ENCODE measurements at regions not wholly inside any gene's neighbourhood (a gene's known extent, or its start where the extent isn't known, plus 50 kb on each side); places are given as distances from the start of the nearest gene placed in this dataset.
A peak's percentile ranks its signal among the peaks of the same experiment; 100 is the strongest.

GRCh38 chr10:81034383-81034782, 496.7 kb downstream of the SH2D4B start:
- TF ChIP-seq CTCF (IDR thresholded peaks at IDR 0.05; ENCODE audit: insufficient read depth, low read depth, low read length), result no peak
- no peak overlapping the region for H3K4me3 ChIP-seq (ENCODE audit: low read depth, low read length)
- peak; percentile 16 for DNase-seq (ENCODE audit: low read depth)

GRCh38 chr10:81036257-81036656, 498.6 kb downstream of the SH2D4B start:
- H3K4me3 ChIP-seq (ENCODE audit: low read depth, low read length), result no peak overlapping the region

GRCh38 chr10:81040031-81040430, 502.3 kb downstream of the SH2D4B start:
- TF ChIP-seq CTCF (IDR thresholded peaks at IDR 0.05; ENCODE audit: insufficient read depth, low read depth, low read length), result no peak
- no peak for DNase-seq (ENCODE audit: low read depth)
- no peak overlapping the region for H3K4me3 ChIP-seq (ENCODE audit: low read depth, low read length)

More at GRCh38 chr10:81036257-81036656, 498.6 kb downstream of the SH2D4B start:
- DNase-seq (ENCODE audit: low read depth), result no peak
- TF ChIP-seq CTCF (IDR thresholded peaks at IDR 0.05; ENCODE audit: insufficient read depth, low read depth, low read length), result no peak

GRCh38 chr10:81040940-81041339, 503.2 kb downstream of the SH2D4B start:
- no peak overlapping the region for H3K4me3 ChIP-seq (ENCODE audit: low read depth, low read length)
- TF ChIP-seq CTCF (IDR thresholded peaks at IDR 0.05; ENCODE audit: insufficient read depth, low read depth, low read length), result no peak
- no peak for DNase-seq (ENCODE audit: low read depth)

GRCh38 chr10:81042647-81043046, 504.9 kb downstream of the SH2D4B start:
- H3K4me3 ChIP-seq (ENCODE audit: low read depth, low read length), result no peak overlapping the region
- no peak for DNase-seq (ENCODE audit: low read depth)
- no peak for TF ChIP-seq CTCF (IDR thresholded peaks at IDR 0.05; ENCODE audit: insufficient read depth, low read depth, low read length)

- no peak for DNase-seq (ENCODE audit: low read depth)
- TF ChIP-seq CTCF (IDR thresholded peaks at IDR 0.05; ENCODE audit: insufficient read depth, low read depth, low read length), result no peak
- H3K4me3 ChIP-seq (ENCODE audit: low read depth, low read length), result no peak overlapping the region
Measured at GRCh38 chr10:81065474-81065873, 527.8 kb downstream of the SH2D4B start.

- no peak for DNase-seq (ENCODE audit: low read depth)
- no peak for TF ChIP-seq CTCF (IDR thresholded peaks at IDR 0.05; ENCODE audit: insufficient read depth, low read depth, low read length)
- no peak overlapping the region for H3K4me3 ChIP-seq (ENCODE audit: low read depth, low read length)
Measured at GRCh38 chr10:81068460-81068859, 530.8 kb downstream of the SH2D4B start.

Measured in fibroblast of villous mesenchyme (primary cell).